Body of pancreas (tissue), 4 donors: ENCODE measurements at regions not wholly inside any gene's neighbourhood (a gene's known extent, or its start where the extent isn't known, plus 50 kb on each side); places are given as distances from the start of the nearest gene placed in this dataset.

Experiments
- CTCF ChIP-seq, 7 experiments: fragments of 450-650 bp in 4 of 7; fragments of 200-600 bp in 3 of 7; sonication (generic) in 3 of 7; IDR thresholded peaks; one replicate each; pipeline ENCODE4 v1.5.1; 2016 to 2019; ENCODE audit warnings: antibody characterized with exemption in 7 of 7
- POLR2A ChIP-seq, 3 donors: fragments of 450-650 bp; IDR thresholded peaks; one replicate each; pipeline ENCODE4 v1.6.1; 2016; ENCODE audit warnings: antibody characterized with exemption in 3 of 3, mild to moderate bottlenecking in 2 of 3

- no peak for TF ChIP-seq CTCF (IDR thresholded peaks at IDR 0.05)
- no peak for TF ChIP-seq POLR2A (IDR thresholded peaks at IDR 0.05)
Measured at GRCh38 chr1:30052178-30052577, 671.2 kb downstream of the MATN1 start.
